HG02623 (cell line): ENCODE measurements at regions not wholly inside any gene's neighbourhood (a gene's known extent, or its start where the extent isn't known, plus 50 kb on each side); places are given as distances from the start of the nearest gene placed in this dataset.

Source experiments
- ATAC-seq: cut with Tn5 transposase; IDR thresholded peaks from one replicate; pipeline ENCODE4 v1.9.1; 2021; ENCODE audit warnings: moderate library complexity; ENCODE audit not compliant: unreplicated experiment

GRCh38 chr5:40416098-40416497, 263.6 kb upstream of the PTGER4 start:
- no peak for ATAC-seq

- no peak for ATAC-seq
Measured at GRCh38 chr5:40414922-40415321, 264.8 kb upstream of the PTGER4 start.

DNA sequence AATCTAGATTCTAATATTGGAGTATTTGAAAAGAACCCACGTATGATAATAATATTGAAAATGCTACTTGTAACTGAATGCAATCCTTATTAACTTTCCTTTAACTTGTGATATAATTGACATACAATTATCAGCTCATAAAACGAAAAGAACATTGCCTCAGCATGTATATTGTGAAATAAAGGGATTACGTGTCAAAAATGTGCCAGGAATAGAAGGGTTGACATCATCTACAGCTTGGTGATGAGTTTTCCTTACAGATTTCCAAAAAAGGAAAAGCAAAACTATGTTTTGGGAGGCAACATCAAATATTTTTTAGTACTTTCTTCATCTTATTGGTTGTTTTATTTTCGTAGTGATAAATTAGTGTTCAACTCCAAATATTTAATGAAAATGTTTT, 266.0 kb upstream of the PTGER4 start:
- no peak for ATAC-seq

- ATAC-seq = no peak
Measured at GRCh38 chr5:40412771-40413170, 266.9 kb upstream of the PTGER4 start.

- ATAC-seq = no peak
Measured at GRCh38 chr5:40410964-40411635, 268.6 kb upstream of the PTGER4 start.

DNA sequence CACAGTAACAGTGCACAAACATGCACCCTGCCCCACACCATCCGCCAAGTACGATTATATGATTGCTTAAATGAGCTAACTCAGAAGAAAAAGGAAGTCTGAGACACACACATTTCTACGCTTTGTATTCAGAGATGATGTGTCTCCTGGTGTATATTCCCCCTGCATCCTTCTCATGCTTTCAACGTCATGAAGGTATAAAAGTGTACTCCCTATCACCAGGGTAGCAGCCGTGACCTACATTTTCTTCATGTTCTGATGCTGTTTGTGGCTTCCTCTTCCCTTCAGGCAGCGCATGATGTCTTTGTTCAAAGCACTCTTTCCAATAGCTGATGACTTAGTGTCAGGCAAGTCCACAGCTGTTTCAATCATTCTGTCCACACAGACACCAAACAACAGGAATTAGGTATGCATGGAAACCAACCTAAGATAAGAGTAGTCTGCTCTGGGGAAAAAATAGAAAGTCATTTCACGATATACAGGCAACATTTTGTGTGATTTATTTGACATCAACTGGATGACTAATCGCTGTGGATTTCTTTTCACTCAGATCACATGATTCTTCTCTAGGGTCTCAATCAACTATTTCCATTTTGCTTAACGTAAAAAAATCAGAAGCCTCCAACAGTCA, 269.4 kb upstream of the PTGER4 start:
- ATAC-seq = no peak

- ATAC-seq = no peak
Measured at GRCh38 chr5:40409601-40410000, 270.1 kb upstream of the PTGER4 start.

DNA sequence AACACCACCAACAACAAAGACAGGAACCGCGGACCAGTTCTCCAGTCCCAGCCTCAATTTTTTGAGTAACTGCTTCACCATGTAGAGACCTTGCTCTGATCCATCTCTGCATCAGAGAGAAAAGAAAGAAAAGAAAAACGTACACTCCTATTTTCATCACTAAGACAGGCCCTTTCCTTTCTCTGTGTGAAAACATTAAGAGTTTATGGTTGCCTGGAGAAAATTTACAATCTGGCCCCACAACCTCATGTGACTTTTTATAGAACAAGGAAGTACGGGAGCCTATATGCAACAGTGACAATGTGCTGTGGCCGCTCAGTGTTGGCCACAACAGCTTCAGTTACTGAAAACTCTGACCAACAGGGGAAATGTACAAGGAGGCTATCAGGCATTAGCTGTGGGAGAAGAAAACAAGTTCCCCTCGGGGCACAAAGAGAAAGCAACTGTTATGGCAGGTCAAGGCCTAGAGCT, 272.9 kb upstream of the PTGER4 start:
- ATAC-seq = no peak

- ATAC-seq = no peak
Measured at GRCh38 chr5:40405996-40406740, 273.5 kb upstream of the PTGER4 start.

DNA sequence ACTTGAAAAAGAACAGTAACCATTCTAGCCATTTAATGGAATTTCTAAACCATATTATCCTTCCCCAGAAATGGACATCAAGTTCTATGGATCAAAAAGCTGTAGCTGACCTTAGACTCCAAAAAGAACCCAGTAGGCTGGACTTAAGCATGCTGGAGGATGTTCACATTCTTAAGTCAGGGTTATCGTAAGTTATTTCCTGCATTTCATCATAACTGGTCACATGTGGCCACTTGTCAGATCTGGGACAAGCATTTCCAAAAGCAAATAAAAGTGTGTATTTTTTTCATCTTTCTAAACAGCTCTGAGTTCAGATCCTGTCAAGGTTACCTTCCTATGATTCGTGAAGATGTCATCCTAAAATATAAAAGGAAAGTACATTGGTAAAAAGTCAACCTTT, 274.5 kb upstream of the PTGER4 start:
- no peak for ATAC-seq

GRCh38 chr5:40404613-40405012, 275.1 kb upstream of the PTGER4 start:
- ATAC-seq = peak; percentile 71

- ATAC-seq = no peak
Measured at GRCh38 chr5:40402007-40402364, 277.7 kb upstream of the PTGER4 start.

DNA sequence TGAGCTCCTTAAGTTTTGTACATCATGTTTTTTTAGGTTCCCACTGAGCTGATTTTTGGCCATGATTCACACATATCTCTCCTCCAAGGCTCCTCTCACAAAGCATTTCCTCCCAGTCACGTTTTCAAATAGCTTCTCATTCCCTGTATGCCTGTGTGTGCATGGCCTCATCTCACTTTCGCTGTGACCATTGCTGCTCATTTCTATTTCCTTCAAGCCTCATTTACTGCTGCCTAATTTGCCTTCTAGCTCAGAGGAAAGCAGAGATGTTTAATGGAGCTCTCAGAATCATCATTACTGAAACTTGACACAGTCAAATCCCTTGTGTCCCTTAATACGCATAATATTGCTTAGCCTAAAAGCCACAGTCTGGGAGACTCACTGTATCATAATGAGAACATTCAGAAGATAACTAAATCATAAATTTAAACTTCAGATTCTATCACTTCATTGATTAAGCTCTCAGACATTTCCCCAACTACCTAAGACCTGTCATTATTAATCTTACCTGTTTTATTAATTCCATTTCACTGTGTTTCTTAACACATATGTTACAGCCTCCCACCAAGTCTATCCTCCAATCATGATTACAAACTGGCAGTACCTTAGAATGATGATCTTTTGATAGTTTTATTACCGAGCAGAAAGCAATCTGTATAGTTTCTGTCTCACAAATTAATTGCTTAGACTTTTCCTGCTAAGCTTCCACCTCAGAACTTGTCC, 278.3 kb upstream of the PTGER4 start:
- peak; percentile 39 for ATAC-seq

DNA sequence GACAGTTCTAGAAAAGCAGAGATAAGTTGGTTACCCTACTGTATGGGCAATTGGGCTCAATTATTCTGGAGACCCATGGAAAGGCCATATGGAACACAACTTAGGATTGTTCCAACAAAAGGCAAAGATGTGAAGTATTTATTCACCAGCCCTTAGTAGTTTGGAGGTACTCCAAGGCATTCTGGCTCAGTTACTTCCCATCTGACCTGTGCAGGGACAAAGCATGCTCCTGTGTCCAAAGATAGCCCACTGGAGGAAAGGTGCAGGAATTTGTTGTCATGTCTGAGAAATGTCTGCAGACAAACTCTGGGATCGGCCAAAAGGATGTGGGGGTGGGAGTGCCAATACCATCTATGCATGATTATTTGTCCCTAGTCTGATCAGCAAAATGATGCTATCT, 279.5 kb upstream of the PTGER4 start:
- no peak for ATAC-seq

GRCh38 chr5:40399349-40399748, 280.4 kb upstream of the PTGER4 start:
- no peak for ATAC-seq

- ATAC-seq = no peak
Measured at GRCh38 chr5:40397976-40398375, 281.7 kb upstream of the PTGER4 start.

GRCh38 chr5:40397091-40397490, 282.6 kb upstream of the PTGER4 start:
- ATAC-seq = no peak

GRCh38 chr5:40396317-40396716, 283.4 kb upstream of the PTGER4 start:
- ATAC-seq = no peak

DNA sequence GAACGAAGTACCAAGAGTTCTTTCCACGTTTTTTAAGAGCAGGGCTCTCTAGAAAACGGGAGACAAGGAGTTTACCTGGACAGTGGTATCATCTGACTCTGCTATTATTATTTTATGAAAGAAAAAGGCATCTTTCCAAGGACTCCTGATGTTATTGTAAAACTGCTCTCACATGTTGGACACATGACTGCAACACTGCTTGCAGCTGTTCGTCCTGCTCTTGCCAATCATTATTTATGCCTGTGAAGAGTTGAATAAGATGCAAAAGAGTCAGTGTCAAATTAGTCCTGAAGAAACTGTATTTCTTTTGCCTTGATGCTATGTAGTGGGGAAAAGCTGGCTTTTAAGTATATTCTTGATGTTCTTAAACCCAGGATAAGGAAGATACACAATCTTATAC, 284.5 kb upstream of the PTGER4 start:
- ATAC-seq = no peak

- no peak for ATAC-seq
Measured at GRCh38 chr5:40394698-40395097, 285.0 kb upstream of the PTGER4 start.

DNA sequence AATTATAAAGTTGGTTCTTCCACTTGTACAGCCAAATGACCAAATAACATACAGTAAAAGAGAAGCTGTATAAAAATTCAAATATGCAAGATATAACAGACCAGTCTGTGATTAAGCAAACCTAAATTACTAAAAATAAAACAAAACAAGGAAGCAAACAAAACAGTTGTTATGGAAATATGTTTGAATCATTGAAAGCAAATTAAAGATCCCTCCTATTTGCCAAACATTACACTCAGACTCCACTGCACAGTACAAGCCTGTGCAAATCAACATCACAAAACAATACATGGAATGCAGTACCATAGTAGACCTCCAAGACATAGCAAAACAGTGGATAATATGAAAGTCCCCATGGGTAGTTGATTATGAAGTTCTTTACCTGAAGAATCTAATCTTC, 288.1 kb upstream of the PTGER4 start:
- ATAC-seq = no peak
